ENCODE measurements at regions not wholly inside any gene's neighbourhood (a gene's known extent, or its start where the extent isn't known, plus 50 kb on each side); places are given as distances from the start of the nearest gene placed in this dataset.

DNA sequence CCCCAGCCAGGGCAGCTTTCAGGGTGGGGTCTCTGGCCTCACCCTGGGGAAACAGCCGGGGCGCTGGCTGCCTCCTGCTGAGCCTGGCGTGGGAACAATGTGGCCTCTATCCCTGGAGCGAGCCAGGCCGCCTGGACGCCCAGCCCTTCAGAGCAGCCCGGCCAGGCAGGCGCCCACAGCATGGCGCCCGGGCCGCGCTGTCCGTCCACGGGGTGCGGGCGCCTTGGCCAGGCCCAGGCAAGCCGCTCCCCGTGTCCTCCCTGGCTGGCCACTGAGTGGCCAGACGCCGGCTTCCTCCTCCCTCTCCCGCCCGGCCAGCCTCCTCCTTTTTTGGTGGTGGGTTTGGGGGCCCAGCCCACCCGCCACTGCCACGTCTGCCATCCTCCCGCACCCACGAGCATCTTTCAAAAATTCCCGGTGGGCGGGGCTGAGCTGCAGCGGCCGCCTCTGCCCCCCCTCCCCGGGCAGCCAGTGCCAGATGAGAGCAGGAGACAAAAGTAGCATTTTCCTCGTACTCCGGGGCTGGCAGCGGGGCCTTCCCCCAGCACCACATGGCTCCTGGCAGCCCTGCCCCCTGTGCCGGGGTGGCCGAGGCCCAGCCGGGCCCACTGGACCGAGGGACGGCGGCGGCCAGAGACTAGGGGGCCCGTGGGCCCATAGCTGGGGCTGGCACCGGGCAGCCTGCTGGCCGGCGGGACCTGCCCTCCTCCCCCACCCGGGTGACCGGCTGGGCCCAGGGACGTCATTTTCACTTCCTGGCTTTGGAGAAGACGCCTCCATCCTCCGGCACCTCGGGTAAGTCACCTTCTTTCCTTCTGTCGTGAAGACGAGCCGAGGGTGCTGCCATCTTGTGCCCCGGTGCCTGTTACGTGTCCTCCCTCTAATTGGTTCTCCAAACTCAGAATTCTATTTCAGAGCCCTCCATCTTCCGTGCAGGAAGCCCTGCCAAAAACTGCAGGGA, 70.2 kb upstream of the PPARA start:
- peaks cover 2% of the 10 kb centered on the region for H3K36me3 Mint-ChIP-seq (ENCODE audit: low read depth)
- no peak for DNase-seq (ENCODE audit: low spot score)
- H3K27me3 Mint-ChIP-seq (ENCODE audit: low read depth) = no peaks in the 10 kb centered on the region
- peaks cover 9% of the 10 kb centered on the region for H3K4me1 Mint-ChIP-seq (ENCODE audit: low read depth)
- H3K9me3 Mint-ChIP-seq = no peaks in the 10 kb centered on the region
- no peak overlapping the region for H3K4me3 Mint-ChIP-seq
- no peak overlapping the region for H3K27ac Mint-ChIP-seq

DNA sequence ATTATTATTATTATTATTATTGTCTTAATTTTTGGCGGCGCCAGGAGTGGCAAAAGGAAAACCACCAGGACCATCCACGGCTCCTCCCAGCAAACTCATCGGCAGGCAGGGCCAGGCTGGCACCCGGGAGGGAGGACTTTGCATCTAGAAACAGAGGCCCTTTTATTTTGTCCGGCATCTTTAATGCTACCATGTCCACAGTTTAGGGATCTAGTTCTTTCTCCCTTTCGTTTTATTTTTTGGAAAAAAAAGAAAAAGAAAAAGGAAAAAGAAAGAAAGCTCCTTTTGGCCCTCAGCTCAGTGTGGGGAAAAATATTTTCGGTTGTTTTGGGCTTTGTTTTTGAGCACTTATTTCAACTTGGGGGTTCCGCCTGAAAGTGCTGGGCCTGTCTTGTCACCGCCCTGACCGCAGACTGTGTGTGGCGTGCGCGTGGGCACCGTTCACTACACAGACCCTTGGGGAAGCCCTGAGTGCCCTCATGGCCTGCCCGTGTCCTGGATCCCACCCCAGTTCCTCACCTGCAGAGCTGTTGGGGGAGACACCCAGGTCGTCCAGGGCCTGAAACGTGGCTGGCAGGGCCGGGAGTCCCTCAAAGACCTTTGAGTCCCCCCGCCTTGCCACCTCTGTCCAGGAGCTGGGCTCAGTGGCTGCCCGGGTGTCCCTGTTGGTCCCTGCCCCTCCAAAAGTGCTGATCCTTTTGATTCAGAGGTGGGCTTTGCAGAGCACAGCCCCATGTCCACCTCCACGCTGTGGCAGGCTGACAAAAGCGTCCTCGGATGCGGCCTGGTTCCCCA, 69.1 kb upstream of the PPARA start:
- H3K27me3 Mint-ChIP-seq (ENCODE audit: low read depth) = no peaks in the 10 kb centered on the region
- DNase-seq (ENCODE audit: low spot score) = no peak
- no peak overlapping the region for H3K4me3 Mint-ChIP-seq
- peaks cover 2% of the 10 kb centered on the region for H3K4me1 Mint-ChIP-seq (ENCODE audit: low read depth)
- H3K36me3 Mint-ChIP-seq (ENCODE audit: low read depth) = no peaks in the 10 kb centered on the region
- no peak overlapping the region for H3K27ac Mint-ChIP-seq
- no peaks in the 10 kb centered on the region for H3K9me3 Mint-ChIP-seq

DNA sequence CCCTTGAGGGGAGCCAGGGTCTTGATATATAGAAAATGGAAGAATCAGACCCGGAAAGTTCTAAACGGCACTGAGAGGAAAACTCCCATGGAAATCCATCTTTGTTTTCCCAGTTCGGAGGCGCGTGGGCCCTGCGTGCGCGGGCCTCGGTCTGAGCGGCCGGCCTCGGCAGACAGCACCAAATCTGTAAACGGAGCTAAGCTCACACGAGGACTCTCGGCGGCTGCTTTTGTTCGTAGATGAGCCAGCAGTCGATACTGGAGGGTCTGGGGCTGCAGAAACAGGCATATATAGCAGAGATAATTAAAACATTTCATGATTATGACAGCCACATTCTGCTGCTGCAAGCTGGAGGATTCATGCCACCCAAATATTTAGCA, 68.5 kb upstream of the PPARA start:
- Mint-ChIP-seq H3K27ac (no peak overlapping the region), H3K4me3 (no peak overlapping the region), H3K27me3 (ENCODE audit: low read depth) (no peaks in the 10 kb centered on the region), H3K9me3 (no peaks in the 10 kb centered on the region), H3K36me3 (ENCODE audit: low read depth) (no peaks in the 10 kb centered on the region), H3K4me1 (ENCODE audit: low read depth) (peaks cover 2% of the 10 kb centered on the region)
- no peak for DNase-seq (ENCODE audit: low spot score)

DNA sequence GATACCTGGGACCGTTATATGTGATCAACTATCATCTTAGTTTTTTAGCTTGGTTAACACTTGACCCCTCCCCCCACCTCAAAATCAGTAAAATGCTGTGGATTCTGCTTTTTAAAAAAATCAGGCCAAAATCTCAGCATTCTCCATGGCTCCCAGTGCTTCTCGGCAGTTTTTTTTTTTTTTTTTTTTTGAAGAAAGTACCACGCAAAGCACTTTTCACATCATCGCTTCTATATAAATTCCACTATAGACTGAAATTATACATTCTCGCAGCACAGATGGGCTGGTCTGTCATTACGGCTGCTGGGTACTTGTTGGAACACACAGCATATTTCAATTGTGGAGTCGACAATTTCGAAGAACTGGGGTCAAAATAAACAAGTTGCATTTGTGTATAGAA, 67.7 kb upstream of the PPARA start:
- Mint-ChIP-seq H3K9me3 (no peaks in the 10 kb centered on the region), H3K4me3 (no peak overlapping the region), H3K36me3 (ENCODE audit: low read depth) (no peaks in the 10 kb centered on the region), H3K4me1 (ENCODE audit: low read depth) (peaks cover 2% of the 10 kb centered on the region), H3K27me3 (ENCODE audit: low read depth) (no peaks in the 10 kb centered on the region), H3K27ac (no peak overlapping the region)
- no peak for DNase-seq (ENCODE audit: low spot score)

DNA sequence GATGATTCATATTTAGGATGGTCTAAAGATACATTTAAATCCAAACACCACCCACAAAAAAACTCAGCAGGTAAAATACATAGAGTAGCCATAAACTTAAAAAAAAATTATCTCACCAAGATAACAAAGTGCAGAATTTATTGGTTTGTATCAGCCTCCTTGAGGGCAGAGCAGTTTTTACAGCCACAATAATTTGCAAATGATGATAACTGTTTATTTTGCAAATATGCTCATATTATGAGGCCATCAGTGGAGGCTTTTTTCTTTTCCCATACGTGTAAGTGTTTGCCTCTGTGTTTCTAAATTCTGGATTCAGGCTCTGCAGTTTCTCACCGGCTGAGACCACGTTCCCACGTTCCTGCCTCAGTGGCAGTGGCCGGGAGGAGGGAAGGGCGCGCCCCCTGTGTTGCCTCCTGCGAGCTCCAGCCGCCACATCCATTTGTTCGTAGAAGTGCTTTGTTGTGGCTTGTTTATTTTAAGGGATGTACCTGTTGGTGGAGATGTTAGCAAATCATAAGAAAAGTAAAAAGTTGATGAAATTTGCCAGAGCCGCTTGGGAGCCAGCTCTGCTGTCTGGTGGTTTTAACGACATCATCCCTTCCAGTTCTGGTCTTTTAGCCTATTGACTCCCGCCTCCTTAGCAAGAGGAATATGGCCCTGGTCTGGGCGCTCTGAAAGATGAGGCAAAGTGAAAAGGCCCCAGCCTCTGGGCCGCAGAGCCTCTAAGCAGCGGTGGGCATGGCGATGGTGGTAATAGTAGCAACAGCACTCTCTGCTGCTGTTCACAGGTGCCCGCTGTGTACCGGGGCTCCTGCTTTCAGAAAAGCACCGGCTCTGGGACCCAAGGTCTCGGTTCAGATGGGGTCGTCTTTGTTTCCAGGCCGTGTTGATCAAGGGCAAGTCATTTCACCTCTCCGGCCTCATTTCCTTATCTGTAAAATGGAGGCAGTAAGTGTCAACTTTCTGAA, 66.7 kb upstream of the PPARA start:
- Mint-ChIP-seq H3K9me3 (no peaks in the 10 kb centered on the region), H3K27me3 (ENCODE audit: low read depth) (no peaks in the 10 kb centered on the region), H3K27ac (no peak overlapping the region), H3K4me3 (no peak overlapping the region), H3K36me3 (ENCODE audit: low read depth) (no peaks in the 10 kb centered on the region), H3K4me1 (ENCODE audit: low read depth) (peaks cover 2% of the 10 kb centered on the region)
- no peak for DNase-seq (ENCODE audit: low spot score)

DNA sequence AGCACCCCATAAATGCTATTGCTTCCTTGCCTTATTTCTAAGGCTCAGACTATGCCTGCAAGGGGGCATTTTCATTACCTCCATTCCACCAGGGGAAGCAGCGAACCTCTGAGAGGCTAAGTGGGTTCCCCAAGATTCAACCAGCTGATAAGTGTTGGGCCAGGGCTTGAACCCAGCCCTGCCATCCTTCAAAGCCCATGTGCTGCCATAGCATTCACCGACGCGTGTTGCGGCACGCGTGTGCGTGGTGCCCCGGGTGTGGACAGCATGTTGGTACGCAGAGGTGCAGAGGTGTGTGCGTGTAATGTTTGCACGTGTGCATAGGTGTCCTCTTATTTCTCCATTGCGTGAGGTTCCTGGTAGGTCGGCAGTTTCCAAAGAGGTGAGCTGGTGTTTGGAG, 66.0 kb upstream of the PPARA start:
- no peaks in the 10 kb centered on the region for H3K36me3 Mint-ChIP-seq (ENCODE audit: low read depth)

DNA sequence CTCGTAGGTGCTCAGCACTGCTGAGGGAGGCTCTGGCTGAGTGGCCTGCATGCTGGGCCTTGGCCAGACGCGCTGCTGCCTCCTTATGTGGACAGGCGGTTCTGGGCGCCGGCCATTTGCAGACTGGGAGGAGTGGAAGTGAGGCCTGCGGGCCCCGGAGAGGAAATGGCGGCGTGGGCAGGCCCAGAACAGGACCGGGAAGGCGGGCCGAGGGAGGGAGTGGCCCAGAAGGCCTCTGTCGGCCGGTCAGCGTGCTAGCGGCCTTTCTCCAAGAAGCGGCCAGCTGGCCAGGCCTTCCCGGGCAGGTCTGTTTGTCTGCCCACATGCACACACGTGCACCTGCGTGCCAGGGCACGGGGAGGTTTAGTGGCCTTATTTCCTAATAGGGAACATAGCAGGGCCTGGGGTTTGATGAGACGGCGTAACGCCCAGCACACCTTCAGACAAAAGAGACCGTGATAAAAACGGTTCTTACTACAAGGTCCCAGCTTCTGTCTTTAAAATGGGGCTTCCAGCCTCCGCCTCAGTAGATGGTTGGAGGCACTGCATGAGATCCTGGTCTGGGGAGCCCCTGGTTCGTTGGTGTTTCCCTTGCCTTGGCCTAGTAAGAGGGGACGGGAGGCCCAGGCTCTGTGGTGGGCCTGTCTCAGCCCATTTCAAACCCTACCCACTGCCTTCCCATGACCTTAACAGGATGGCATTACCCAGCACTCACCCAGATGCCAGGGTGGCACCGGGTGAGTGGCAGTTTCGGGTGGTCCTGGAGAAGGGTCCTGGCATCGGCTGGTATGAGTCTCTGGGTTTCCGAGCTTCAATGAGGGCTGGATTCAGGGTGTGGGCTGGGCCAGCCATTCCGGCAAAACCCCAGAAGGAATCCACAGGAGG, 65.1 kb upstream of the PPARA start:
- no peak for DNase-seq (ENCODE audit: low spot score)
- H3K4me3 Mint-ChIP-seq = no peak overlapping the region
- no peak overlapping the region for H3K27ac Mint-ChIP-seq
- no peaks in the 10 kb centered on the region for H3K36me3 Mint-ChIP-seq (ENCODE audit: low read depth)
- no peaks in the 10 kb centered on the region for H3K9me3 Mint-ChIP-seq
- H3K4me1 Mint-ChIP-seq (ENCODE audit: low read depth) = peaks cover 2% of the 10 kb centered on the region
- H3K27me3 Mint-ChIP-seq (ENCODE audit: low read depth) = no peaks in the 10 kb centered on the region

More for the DNA sequence above, 66.0 kb upstream of the PPARA start:
- H3K27ac Mint-ChIP-seq = no peak overlapping the region
- H3K4me1 Mint-ChIP-seq (ENCODE audit: low read depth) = peaks cover 2% of the 10 kb centered on the region
- H3K9me3 Mint-ChIP-seq = no peaks in the 10 kb centered on the region
- H3K27me3 Mint-ChIP-seq (ENCODE audit: low read depth) = no peaks in the 10 kb centered on the region
- no peak for DNase-seq (ENCODE audit: low spot score)
- no peak overlapping the region for H3K4me3 Mint-ChIP-seq

DNA sequence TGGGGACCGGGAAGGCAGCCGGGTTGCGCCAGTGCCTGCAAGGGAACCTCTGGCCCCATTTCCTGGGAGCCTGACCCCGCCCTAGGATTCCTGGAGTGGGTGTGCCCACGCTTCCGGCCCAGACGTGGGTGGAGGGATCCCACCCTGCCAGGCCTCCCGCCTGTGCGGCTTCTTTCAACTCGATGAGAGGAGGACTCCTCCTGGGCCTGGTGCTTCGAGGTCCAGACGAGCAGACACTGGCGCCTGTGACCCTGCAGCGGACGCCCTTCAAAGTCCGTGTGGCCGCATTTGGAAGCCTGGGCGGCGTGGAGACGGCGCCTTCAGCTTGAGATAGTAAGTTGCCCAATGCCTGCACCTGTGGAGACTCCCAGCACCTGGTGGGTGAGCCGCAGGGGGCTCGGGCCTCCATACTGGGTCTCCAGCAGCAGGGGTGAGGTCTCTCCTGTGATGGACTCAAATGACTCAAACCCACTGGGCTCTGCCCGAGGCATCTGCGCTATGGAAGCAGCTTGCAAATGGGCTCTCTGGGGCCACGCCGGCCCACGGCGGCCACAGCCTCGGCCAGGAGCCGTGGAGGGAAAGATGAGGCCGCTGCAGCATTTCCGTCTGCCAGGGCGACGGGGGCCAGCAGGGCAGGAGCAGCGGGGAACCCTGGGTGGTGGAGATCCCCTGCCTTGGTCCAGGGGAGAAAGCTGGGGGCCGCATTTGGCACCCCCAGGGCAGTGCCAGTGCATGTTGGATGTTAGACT, 64.3 kb upstream of the PPARA start:
- Mint-ChIP-seq H3K27ac (no peak overlapping the region), H3K36me3 (ENCODE audit: low read depth) (no peaks in the 10 kb centered on the region), H3K4me3 (no peak overlapping the region), H3K4me1 (ENCODE audit: low read depth) (peaks cover 2% of the 10 kb centered on the region), H3K27me3 (ENCODE audit: low read depth) (no peaks in the 10 kb centered on the region), H3K9me3 (no peaks in the 10 kb centered on the region)
- DNase-seq (ENCODE audit: low spot score) = no peak

DNA sequence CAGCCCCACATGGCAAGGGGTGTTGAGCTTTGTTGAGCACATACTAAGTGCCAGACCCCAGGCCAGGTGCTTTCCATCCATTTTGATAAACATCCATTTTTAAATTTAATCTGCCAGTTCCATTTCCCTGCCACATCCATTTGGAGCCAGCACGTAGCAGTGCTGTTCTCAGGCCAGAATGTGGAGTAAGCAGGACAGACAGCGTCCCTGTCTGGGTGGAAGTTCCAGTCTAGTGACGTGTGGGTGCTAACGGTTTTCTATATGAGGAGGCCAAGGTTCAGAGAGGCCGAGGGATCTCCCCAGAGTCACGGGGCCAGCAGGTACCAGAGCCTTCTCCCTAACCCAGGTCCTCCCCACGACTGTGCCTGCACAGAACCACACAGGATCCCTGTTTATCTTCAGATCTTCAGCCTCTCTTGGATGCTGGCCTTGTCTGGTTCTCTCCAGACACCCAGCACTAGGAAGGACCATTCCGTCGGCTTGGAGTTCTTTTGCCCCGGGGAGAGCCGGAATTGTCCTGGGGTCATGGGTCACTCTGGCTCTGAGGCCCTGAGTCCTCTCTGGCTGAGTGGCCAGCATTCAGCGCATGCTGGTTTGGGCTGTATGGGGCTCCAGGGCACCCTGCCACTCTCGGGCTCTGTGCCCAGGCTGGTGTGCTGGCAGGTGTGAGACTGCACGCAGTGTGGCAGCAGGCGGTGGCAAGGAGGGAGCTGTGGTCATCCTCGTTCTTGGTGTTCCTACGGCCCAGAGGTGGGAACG, 63.6 kb upstream of the PPARA start:
- DNase-seq (ENCODE audit: low spot score) = no peak
- Mint-ChIP-seq H3K36me3 (ENCODE audit: low read depth) (no peaks in the 10 kb centered on the region), H3K27me3 (ENCODE audit: low read depth) (no peaks in the 10 kb centered on the region), H3K27ac (no peak overlapping the region), H3K4me1 (ENCODE audit: low read depth) (peaks cover 2% of the 10 kb centered on the region), H3K9me3 (no peaks in the 10 kb centered on the region), H3K4me3 (no peak overlapping the region)

DNA sequence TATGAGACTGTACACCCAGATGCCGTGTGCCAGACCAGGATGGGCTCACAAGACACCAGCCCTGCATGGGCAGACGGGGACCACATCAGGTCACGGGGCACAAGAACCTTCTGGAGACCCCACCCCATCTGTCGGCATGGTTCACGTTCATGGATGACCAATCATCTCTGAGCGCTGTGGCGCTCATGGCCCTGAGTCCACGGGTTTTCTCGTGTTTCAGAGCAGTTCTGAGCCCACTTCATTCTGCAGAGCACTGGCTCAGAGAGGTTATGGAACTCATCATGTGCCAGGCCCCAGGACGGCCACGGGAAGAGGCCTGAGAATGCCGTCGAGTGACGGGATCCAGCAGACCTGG, 63.0 kb upstream of the PPARA start:
- no peaks in the 10 kb centered on the region for H3K27me3 Mint-ChIP-seq (ENCODE audit: low read depth)
- DNase-seq (ENCODE audit: low spot score) = no peak
- H3K36me3 Mint-ChIP-seq (ENCODE audit: low read depth) = no peaks in the 10 kb centered on the region

DNA sequence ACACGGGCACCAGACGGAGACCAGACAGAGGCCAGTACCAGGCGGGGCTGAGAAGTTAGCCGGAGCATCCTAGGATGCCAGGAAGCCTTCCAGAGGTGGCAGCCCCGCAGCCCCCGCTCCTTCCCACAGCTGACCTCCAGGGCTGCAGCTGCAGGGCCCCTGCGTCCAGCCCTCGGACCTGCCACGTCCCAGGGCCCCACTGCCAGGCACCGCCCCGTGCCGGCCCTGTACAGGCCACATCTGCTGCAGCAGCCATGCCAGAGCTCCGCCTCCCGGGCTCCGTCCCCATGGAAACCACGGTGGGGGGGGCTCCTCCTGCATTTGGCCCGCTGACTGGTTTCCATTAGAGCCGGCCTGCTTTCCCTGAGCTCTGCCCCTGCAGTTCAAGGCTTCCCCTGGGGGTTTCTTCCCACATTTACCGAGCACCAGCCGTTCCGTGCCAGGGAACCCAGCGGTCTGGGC, 62.5 kb upstream of the PPARA start:
- no peak overlapping the region for H3K4me3 Mint-ChIP-seq
- no peak for DNase-seq (ENCODE audit: low spot score)
- no peak overlapping the region for H3K27ac Mint-ChIP-seq
- H3K4me1 Mint-ChIP-seq (ENCODE audit: low read depth) = peaks cover 2% of the 10 kb centered on the region
- no peaks in the 10 kb centered on the region for H3K9me3 Mint-ChIP-seq
- H3K27me3 Mint-ChIP-seq (ENCODE audit: low read depth) = no peaks in the 10 kb centered on the region
- no peaks in the 10 kb centered on the region for H3K36me3 Mint-ChIP-seq (ENCODE audit: low read depth)

More for the DNA sequence above, 63.0 kb upstream of the PPARA start:
- Mint-ChIP-seq H3K27ac (no peak overlapping the region), H3K4me3 (no peak overlapping the region), H3K4me1 (ENCODE audit: low read depth) (peaks cover 2% of the 10 kb centered on the region), H3K9me3 (no peaks in the 10 kb centered on the region)

Measured in T-helper 2 cell treated with Interferon-gamma antibody and Interleukin-4, amounts not matched to agents 5 μg/mL and 100 μg/mL, for 36 hours (primary cell).